GM06990 (cell line): ENCODE measurements at regions not wholly inside any gene's neighbourhood (a gene's known extent, or its start where the extent isn't known, plus 50 kb on each side); places are given as distances from the start of the nearest gene placed in this dataset.

Experiments used
- DNase-seq: peaks from one replicate; pipeline ENCODE4 v3.0.0-alpha.2; 2011; ENCODE audit not compliant: insufficient read length; ENCODE audit errors: extremely low read depth
- H3K27me3 ChIP-seq: replicated peaks from 2 replicates; pipeline ENCODE4 v1.6.0; 2011; ENCODE audit warnings: low read length; ENCODE audit not compliant: control insufficient read depth, insufficient read depth
- H3K36me3 ChIP-seq: 2 replicates; pipeline ENCODE4 v1.5.1; 2011; ENCODE audit warnings: low read length; ENCODE audit not compliant: control insufficient read depth, insufficient read depth
- H3K4me3 ChIP-seq: replicated peaks from 2 replicates; pipeline ENCODE4 v1.5.1; 2011; ENCODE audit warnings: low read depth, mild to moderate bottlenecking, control low read depth, low read length
- TF ChIP-seq, protein P1 (sequence below): IDR thresholded peaks from 2 replicates; pipeline ENCODE4 v1.5.1; 2011; ENCODE audit warnings: low read length, control low read depth, mild to moderate bottlenecking, inconsistent platforms; ENCODE audit not compliant: insufficient read depth, poor library complexity, severe bottlenecking

GRCh38 chr6:134455319-134455718 lies 137.4 kb upstream of the SGK1 start:
- TF ChIP-seq, protein P1, sequence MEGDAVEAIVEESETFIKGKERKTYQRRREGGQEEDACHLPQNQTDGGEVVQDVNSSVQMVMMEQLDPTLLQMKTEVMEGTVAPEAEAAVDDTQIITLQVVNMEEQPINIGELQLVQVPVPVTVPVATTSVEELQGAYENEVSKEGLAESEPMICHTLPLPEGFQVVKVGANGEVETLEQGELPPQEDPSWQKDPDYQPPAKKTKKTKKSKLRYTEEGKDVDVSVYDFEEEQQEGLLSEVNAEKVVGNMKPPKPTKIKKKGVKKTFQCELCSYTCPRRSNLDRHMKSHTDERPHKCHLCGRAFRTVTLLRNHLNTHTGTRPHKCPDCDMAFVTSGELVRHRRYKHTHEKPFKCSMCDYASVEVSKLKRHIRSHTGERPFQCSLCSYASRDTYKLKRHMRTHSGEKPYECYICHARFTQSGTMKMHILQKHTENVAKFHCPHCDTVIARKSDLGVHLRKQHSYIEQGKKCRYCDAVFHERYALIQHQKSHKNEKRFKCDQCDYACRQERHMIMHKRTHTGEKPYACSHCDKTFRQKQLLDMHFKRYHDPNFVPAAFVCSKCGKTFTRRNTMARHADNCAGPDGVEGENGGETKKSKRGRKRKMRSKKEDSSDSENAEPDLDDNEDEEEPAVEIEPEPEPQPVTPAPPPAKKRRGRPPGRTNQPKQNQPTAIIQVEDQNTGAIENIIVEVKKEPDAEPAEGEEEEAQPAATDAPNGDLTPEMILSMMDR: no peak
- Histone ChIP-seq H3K36me3 (no peaks in the 10 kb centered on the region), H3K27me3 (no peaks in the 10 kb centered on the region), H3K4me3 (no peak overlapping the region)
- no peak for DNase-seq

DNA sequence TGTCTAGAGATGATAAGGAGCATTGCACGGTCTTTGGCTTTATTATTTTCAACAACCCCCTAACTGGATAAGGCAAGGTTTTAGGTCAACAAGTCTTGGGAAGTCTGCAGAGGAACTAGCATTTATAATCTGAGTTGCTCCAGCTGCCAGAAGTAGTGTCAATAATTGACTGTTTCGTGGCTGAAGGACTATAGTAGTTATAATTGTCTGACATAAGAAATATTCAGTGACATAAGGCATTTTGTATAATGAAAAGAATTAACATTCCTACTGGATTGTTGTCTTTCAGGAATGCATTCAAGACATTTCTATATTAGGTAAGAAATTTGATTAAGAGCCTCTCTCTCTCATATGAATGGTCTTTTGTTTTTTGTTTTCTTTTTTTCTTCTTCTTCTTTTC lies 136.9 kb upstream of the SGK1 start:
- H3K36me3 ChIP-seq: no peaks in the 10 kb centered on the region
- H3K4me3 ChIP-seq: no peak overlapping the region
- TF ChIP-seq, protein P1: no peak
- no peaks in the 10 kb centered on the region for H3K27me3 ChIP-seq
- DNase-seq: no peak

DNA sequence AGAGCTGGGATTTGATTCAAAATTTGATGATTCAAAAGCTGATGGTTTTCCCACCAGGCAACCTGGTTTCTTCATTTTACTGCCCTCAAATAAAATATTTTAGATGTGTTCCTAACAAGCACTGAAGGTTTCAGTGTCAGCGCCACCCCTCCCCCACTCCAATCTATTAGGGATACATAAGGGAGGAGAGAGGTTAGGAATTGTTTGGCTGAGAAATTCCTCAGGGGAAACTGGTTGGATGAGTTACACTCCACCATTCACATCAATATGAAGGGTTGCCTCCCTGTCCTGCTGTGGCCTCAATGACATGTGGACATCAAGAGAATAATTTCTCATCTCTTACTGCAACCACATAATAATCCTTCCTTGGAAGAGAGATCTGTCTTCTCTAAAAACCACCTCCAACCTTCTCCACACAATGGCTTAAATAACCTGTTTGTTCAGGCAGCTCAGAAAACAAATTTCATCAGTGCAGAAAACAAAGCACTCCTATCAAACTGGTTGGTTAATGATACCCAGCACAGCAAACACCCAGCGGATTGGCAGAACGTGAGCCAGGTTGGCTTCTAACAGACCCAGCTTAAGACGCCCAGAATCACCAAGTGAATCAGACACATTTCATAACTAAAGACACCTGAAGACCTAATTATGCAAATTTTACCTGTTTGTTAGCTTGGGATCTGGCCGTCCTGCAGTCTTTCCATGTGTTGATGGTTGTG lies 136.0 kb upstream of the SGK1 start:
- no peak for DNase-seq
- H3K27me3 ChIP-seq: no peaks in the 10 kb centered on the region
- no peak overlapping the region for H3K4me3 ChIP-seq
- TF ChIP-seq, protein P1: no peak
- no peaks in the 10 kb centered on the region for H3K36me3 ChIP-seq

DNA sequence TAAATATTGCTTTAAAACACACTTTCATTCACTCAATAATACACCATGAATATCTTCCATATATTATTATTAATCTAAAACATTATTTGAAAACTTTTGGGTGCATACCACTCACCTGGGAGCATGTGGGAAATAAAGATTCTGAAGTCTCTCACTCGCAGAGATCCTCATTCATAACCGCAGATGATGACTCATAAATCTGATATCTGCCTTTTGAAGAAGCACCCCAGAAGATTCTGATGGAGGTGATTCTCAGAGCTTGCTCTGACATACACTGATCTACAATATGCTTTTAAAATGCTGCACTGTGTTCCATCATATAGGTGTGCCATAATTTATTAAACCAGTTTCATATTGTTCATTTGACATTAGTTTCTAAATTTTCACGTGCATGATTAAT lies 135.0 kb upstream of the SGK1 start:
- H3K4me3 ChIP-seq: no peak overlapping the region
- no peaks in the 10 kb centered on the region for H3K27me3 ChIP-seq
- no peaks in the 10 kb centered on the region for H3K36me3 ChIP-seq
- TF ChIP-seq, protein P1: no peak
- DNase-seq: no peak

DNA sequence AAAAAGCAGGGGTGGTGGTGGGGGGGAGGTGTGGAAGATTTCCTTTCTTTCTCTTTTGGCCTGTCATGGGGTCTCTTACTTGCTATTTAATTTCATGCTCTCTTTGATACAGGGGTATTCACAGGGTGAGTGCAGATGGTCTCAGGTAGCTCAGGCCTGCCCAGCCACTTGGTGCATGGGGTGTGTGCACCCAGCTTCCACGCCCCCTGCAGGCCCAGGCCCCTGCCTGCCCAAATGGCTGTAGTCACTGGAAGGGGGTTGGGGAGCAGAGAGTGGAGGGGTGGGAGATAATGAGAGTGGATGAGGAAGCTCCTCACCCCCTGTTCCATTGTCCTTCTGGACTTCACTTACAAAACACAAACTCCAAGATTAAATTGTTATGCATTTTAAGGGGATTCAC lies 133.6 kb upstream of the SGK1 start:
- TF ChIP-seq, protein P1: peak; percentile 37

GRCh38 chr6:134449781-134450180 lies 131.9 kb upstream of the SGK1 start:
- Histone ChIP-seq H3K36me3 (no peaks in the 10 kb centered on the region), H3K4me3 (no peak overlapping the region), H3K27me3 (no peaks in the 10 kb centered on the region)
- TF ChIP-seq, protein P1: no peak
- DNase-seq: no peak

More for the DNA sequence above, 133.6 kb upstream of the SGK1 start:
- Histone ChIP-seq H3K4me3 (no peak overlapping the region), H3K36me3 (no peaks in the 10 kb centered on the region), H3K27me3 (no peaks in the 10 kb centered on the region)
- DNase-seq: no peak
